ENCODE measurements at regions not wholly inside any gene's neighbourhood (a gene's known extent, or its start where the extent isn't known, plus 50 kb on each side); places are given as distances from the start of the nearest gene placed in this dataset.
"Not testable (repeated sequence)": the region's sequence is repeated elsewhere in the genome, so short reads cannot be mapped to it uniquely, and the experiment has no call there.

- DNase-seq (ENCODE audit: low spot score) = no peak
- Histone ChIP-seq H3K27ac (ENCODE audit: low read depth in 1 of 2, low read length in 2 of 2) (no peak overlapping the region), H3K4me1 (ENCODE audit: control insufficient read depth in 4 of 4, insufficient read depth in 4 of 4, low read length in 3 of 4) (no peaks in the 10 kb centered on the region), H3K4me3 (ENCODE audit: low read depth in 1 of 3, low read length in 3 of 3) (no peak overlapping the region), H3K9me3 (ENCODE audit: control insufficient read depth in 4 of 4, low read length in 3 of 4) (peaks cover 0 to 12% (median 4%) of the 10 kb centered on the region in 4 donors), H3K9ac (ENCODE audit: low read depth in 1 of 2, low read length in 2 of 2) (no peak overlapping the region), H3K36me3 (ENCODE audit: control insufficient read depth in 4 of 4, insufficient read depth in 3 of 4, low read depth in 1 of 4, low read length in 3 of 4) (no peaks in the 10 kb centered on the region), H3K27me3 (ENCODE audit: control insufficient read depth in 4 of 4, insufficient read depth in 4 of 4, low read length in 3 of 4) (no peaks in the 10 kb centered on the region)
- 72% methylated on average over 2 of the region's 2 CpGs for WGBS
- TF ChIP-seq REST (IDR thresholded peaks at IDR 0.05) = no peak
- no peak for TF ChIP-seq FOXA2 (IDR thresholded peaks at IDR 0.05)
- TF ChIP-seq ATF3 (IDR thresholded peaks at IDR 0.05) = no peak
- TF ChIP-seq FOXA1 (IDR thresholded peaks at IDR 0.05) = no peak
- TF ChIP-seq CTCF (IDR thresholded peaks at IDR 0.05; ENCODE audit: low read depth, low read length, missing input control) = no peak
- no peak for TF ChIP-seq EGR1 (IDR thresholded peaks at IDR 0.05; ENCODE audit: low read depth in 2 of 2)
- TF ChIP-seq JUND (IDR thresholded peaks at IDR 0.05) = no peak
- TF ChIP-seq MAX (IDR thresholded peaks at IDR 0.05) = no peak
- no peak for TF ChIP-seq ZBTB33 (IDR thresholded peaks at IDR 0.05)
- TF ChIP-seq RAD21 (IDR thresholded peaks at IDR 0.05) = no peak
- no peak for TF ChIP-seq RXRA (IDR thresholded peaks at IDR 0.05)
- TF ChIP-seq SP1 (IDR thresholded peaks at IDR 0.05) = no peak
- TF ChIP-seq TAF1 (conservative IDR thresholded peaks at IDR 0.05) = no peak
- no peak for TF ChIP-seq NR2F2 (IDR thresholded peaks at IDR 0.05)
These were observed 329.1 kb upstream of the ZNF608 start for GRCh38 chr5:125075567-125075966.

GRCh38 chr5:125079028-125079427, 332.6 kb upstream of the ZNF608 start:
- H3K9ac ChIP-seq (ENCODE audit: low read depth in 1 of 2, low read length in 2 of 2); H3K36me3 ChIP-seq (ENCODE audit: control insufficient read depth in 4 of 4, insufficient read depth in 3 of 4, low read depth in 1 of 4, low read length in 3 of 4): not testable (repeated sequence)
- 94% methylated on average over 5 of the region's 5 CpGs for WGBS

More at GRCh38 chr5:125079028-125079427, 332.6 kb upstream of the ZNF608 start:
- H3K27me3 ChIP-seq (ENCODE audit: control insufficient read depth in 4 of 4, insufficient read depth in 4 of 4, low read length in 3 of 4); DNase-seq (ENCODE audit: low spot score); H3K4me3 ChIP-seq (ENCODE audit: low read depth in 1 of 3, low read length in 3 of 3); H3K9me3 ChIP-seq (ENCODE audit: control insufficient read depth in 4 of 4, low read length in 3 of 4); H3K4me1 ChIP-seq (ENCODE audit: control insufficient read depth in 4 of 4, insufficient read depth in 4 of 4, low read length in 3 of 4); H3K27ac ChIP-seq (ENCODE audit: low read depth in 1 of 2, low read length in 2 of 2): not testable (repeated sequence)

Measured in liver (tissue), 8 donors.